DND-41 (cell line): ENCODE measurements at regions not wholly inside any gene's neighbourhood (a gene's known extent, or its start where the extent isn't known, plus 50 kb on each side); places are given as distances from the start of the nearest gene placed in this dataset.

Experiments used
- ATAC-seq: fragments of 200-7000 bp; cut with Tn5 transposase; 3 replicates; pipeline ENCODE4 v1.9.1; 2021; ENCODE audit warnings: low read depth; ENCODE audit not compliant: insufficient read depth
- DNase-seq: peaks from one replicate; pipeline ENCODE4 v3.0.0-alpha.2; 2020
- H2AFZ ChIP-seq: 2 replicates; pipeline ENCODE4 v1.6.0; 2012; ENCODE audit warnings: low read depth, low read length
- H3K27ac ChIP-seq: 2 replicates; pipeline ENCODE4 v1.5.1; 2012; ENCODE audit warnings: low read length, inconsistent platforms
- H3K27me3 ChIP-seq: fragments of 200-600 bp; sonication (generic); 2 replicates; pipeline ENCODE4 v1.6.0; 2012; ENCODE audit warnings: low read length, mild to moderate bottlenecking, inconsistent platforms; ENCODE audit not compliant: insufficient read depth, poor library complexity
- H3K36me3 ChIP-seq: 2 replicates; pipeline ENCODE4 v1.5.1; 2012; ENCODE audit warnings: low read length, inconsistent platforms; ENCODE audit not compliant: insufficient read depth
- H3K4me1 ChIP-seq: 2 replicates; pipeline ENCODE4 v1.5.1; 2012; ENCODE audit warnings: mild to moderate bottlenecking, low read length; ENCODE audit not compliant: insufficient read depth
- H3K4me2 ChIP-seq: 2 replicates; pipeline ENCODE4 v1.6.0; 2012; ENCODE audit warnings: mild to moderate bottlenecking, moderate library complexity, low read length, inconsistent platforms; ENCODE audit not compliant: insufficient read depth
- H3K4me3 ChIP-seq, 2 experiments: fragments of 200-600 bp in 1 of 2; shearing (Covaris generic) in 1 of 2; 2 replicates each; pipeline ENCODE4 v1.5.1; 2012 to 2016; ENCODE audit warnings: inconsistent platforms in 2 of 2, low read length in 2 of 2, mild to moderate bottlenecking in 2 of 2, low read depth in 1 of 2, moderate library complexity in 1 of 2
- H3K79me2 ChIP-seq: 2 replicates; pipeline ENCODE4 v1.6.0; 2012; ENCODE audit warnings: low read length, inconsistent platforms; ENCODE audit not compliant: insufficient read depth
- H3K9ac ChIP-seq: 2 replicates; pipeline ENCODE4 v1.6.0; 2012; ENCODE audit warnings: low read depth, mild to moderate bottlenecking, inconsistent platforms, low read length, moderate library complexity
- H3K9me3 ChIP-seq: 2 replicates; pipeline ENCODE4 v1.5.1; 2012; ENCODE audit warnings: low read length, moderate library complexity, mild to moderate bottlenecking, inconsistent platforms; ENCODE audit not compliant: insufficient read depth, severe bottlenecking
- H4K20me1 ChIP-seq: 2 replicates; pipeline ENCODE4 v1.6.0; 2012; ENCODE audit warnings: low read length; ENCODE audit not compliant: insufficient read depth
- EZH2 ChIP-seq: IDR thresholded peaks from 3 replicates; pipeline ENCODE4 v1.6.1; 2012; ENCODE audit warnings: borderline replicate concordance, low read depth, mild to moderate bottlenecking, moderate library complexity, low read length, inconsistent platforms; ENCODE audit not compliant: severe bottlenecking
- TF ChIP-seq, protein P1 (sequence below): IDR thresholded peaks from 2 replicates; pipeline ENCODE4 v1.5.1; 2012; ENCODE audit warnings: borderline replicate concordance, low read length, moderate library complexity, mild to moderate bottlenecking; ENCODE audit not compliant: poor library complexity, severe bottlenecking; ENCODE audit errors: extremely low read depth

DNA sequence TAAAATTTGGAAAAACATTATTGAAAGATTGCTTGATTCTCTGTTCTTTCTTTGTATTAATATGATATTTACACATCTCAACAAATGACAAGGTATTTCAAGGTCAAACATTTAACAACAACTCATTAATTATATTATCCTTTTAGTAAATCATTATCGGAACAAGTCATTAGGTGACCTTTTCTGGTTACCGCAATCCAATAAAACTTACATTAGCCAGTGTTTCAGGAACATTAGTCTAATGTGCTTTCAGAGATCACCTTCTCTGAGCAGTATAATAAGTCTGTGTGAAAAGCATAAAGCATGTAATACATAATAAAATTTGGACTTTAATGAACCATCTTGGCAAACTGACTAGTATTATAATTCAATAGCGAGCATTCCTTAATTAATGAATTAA is 1466.4 kb downstream of the FAM181B start:
- Histone ChIP-seq H2AFZ (no peak overlapping the region), H3K4me2 (no peak overlapping the region), H3K4me3 (no peak overlapping the region), H3K9me3 (no peaks in the 10 kb centered on the region), H3K27ac (no peak overlapping the region), H3K36me3 (no peaks in the 10 kb centered on the region), H3K4me1 (no peaks in the 10 kb centered on the region), H3K9ac (no peak overlapping the region), H4K20me1 (no peaks in the 10 kb centered on the region), H3K27me3 (no peaks in the 10 kb centered on the region), H3K79me2 (no peaks in the 10 kb centered on the region)
- DNase-seq (no peak), ATAC-seq (no peak)
- TF ChIP-seq EZH2 = no peak
- TF ChIP-seq, protein P1, sequence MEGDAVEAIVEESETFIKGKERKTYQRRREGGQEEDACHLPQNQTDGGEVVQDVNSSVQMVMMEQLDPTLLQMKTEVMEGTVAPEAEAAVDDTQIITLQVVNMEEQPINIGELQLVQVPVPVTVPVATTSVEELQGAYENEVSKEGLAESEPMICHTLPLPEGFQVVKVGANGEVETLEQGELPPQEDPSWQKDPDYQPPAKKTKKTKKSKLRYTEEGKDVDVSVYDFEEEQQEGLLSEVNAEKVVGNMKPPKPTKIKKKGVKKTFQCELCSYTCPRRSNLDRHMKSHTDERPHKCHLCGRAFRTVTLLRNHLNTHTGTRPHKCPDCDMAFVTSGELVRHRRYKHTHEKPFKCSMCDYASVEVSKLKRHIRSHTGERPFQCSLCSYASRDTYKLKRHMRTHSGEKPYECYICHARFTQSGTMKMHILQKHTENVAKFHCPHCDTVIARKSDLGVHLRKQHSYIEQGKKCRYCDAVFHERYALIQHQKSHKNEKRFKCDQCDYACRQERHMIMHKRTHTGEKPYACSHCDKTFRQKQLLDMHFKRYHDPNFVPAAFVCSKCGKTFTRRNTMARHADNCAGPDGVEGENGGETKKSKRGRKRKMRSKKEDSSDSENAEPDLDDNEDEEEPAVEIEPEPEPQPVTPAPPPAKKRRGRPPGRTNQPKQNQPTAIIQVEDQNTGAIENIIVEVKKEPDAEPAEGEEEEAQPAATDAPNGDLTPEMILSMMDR = no peak

DNA sequence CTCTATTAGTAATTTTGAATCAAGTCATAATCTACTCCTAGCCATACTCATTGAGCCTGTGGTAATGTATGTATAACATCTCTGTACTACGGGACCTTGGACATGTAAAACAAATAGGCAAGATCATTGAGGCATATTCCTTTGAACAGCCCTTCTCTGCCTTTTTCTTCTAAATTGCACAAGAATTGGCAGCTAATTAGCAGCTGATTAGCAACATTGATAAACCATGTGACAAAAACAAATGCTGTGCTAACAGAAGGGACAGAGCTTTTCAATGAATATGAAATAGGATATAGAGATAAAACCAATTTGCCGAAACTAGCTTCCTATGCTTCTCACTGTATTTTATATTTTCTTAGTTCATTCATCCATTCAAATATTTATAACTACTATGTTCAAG is 1474.2 kb downstream of the FAM181B start:
- Histone ChIP-seq H3K27ac (no peak overlapping the region), H3K9me3 (no peaks in the 10 kb centered on the region), H3K4me2 (no peak overlapping the region), H2AFZ (no peak overlapping the region), H3K9ac (no peak overlapping the region), H4K20me1 (no peaks in the 10 kb centered on the region), H3K4me3 (no peak overlapping the region), H3K4me1 (no peaks in the 10 kb centered on the region), H3K27me3 (no peaks in the 10 kb centered on the region), H3K36me3 (no peaks in the 10 kb centered on the region), H3K79me2 (no peaks in the 10 kb centered on the region)
- ATAC-seq (no peak), DNase-seq (no peak)
- no peak for TF ChIP-seq EZH2
- TF ChIP-seq, protein P1 = no peak

DNA sequence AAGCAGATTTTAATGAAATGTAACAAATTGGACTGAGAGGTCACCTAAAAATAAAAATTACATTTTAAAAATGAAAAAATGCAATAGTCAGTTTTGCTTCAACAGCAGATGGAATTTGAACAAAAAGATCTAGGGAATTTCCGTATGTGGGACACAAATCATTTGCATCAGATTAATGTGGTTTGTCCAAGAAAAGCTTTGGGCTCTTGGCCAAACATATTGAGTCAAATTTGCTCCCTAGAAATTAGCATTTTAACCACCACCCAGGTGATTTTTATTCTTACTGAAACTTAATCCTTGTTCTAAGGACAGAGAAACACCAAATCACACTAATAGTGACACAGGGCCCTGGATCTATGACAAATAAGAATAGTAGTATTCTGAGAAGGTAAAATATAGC is 1477.8 kb downstream of the FAM181B start:
- Histone ChIP-seq H3K27me3 (no peaks in the 10 kb centered on the region), H3K9ac (no peak overlapping the region), H3K79me2 (no peaks in the 10 kb centered on the region), H3K4me3 (no peak overlapping the region), H2AFZ (no peak overlapping the region), H3K4me2 (no peak overlapping the region), H3K9me3 (no peaks in the 10 kb centered on the region), H3K4me1 (no peaks in the 10 kb centered on the region), H3K27ac (no peak overlapping the region), H3K36me3 (no peaks in the 10 kb centered on the region), H4K20me1 (no peaks in the 10 kb centered on the region)
- TF ChIP-seq, protein P1 = no peak
- no peak for TF ChIP-seq EZH2
- ATAC-seq (no peak), DNase-seq (no peak)

DNA sequence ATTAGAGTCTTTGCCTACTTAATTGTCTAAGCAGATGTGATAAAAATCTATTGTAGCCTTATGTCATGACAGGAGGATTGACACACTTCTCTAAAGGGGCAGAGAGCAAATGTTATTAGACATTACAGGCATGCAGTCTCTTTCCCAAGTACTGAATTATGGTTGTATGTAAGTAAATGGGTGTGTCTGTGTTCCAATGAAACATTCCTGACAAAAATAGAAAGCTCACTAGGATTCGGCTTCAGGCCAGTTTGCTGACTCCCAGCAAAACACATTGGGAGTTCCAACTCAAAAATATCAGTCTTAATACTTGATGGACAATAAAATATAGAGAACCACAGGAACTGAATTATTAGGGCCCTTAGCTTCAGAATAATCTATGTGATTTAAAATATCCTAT is 1480.4 kb downstream of the FAM181B start:
- DNase-seq = no peak
- no peak overlapping the region for H3K4me2 ChIP-seq
- H3K4me1 ChIP-seq = no peaks in the 10 kb centered on the region
- H3K36me3 ChIP-seq = no peaks in the 10 kb centered on the region
- H3K9me3 ChIP-seq = no peaks in the 10 kb centered on the region
- no peak overlapping the region for H3K4me3 ChIP-seq
- no peak overlapping the region for H3K27ac ChIP-seq
- TF ChIP-seq EZH2 = no peak
- TF ChIP-seq, protein P1 = no peak
- no peak overlapping the region for H2AFZ ChIP-seq
- no peak overlapping the region for H3K9ac ChIP-seq
- no peaks in the 10 kb centered on the region for H3K27me3 ChIP-seq
- H4K20me1 ChIP-seq = no peaks in the 10 kb centered on the region
- no peaks in the 10 kb centered on the region for H3K79me2 ChIP-seq
- ATAC-seq = no peak
